Endothelial cell of umbilical vein (primary cell): ENCODE measurements at regions not wholly inside any gene's neighbourhood (a gene's known extent, or its start where the extent isn't known, plus 50 kb on each side); places are given as distances from the start of the nearest gene placed in this dataset.

ENCODE experiments used
- BruUV-seq: library from RNA; stranded (reverse); fragments of 400-500 nt; replicated peaks from 2 replicates; lab custom pipeline; 2021; lab: Mats Ljungman, UMichigan
- CTCF ChIA-PET: fragments of 300-600, 350-600 bp; sonication (Branson Sonifier 250); formaldehyde crosslinking; loops from one replicate; lab custom pipeline; 2021; ENCODE audit warnings: antibody characterized with exemption, inconsistent platforms; lab: Charles Lee
- POLR2A ChIA-PET: fragments of 300-600, 350-600 bp; sonication (Branson Sonifier 250); formaldehyde crosslinking; loops from one replicate; lab custom pipeline; 2021; ENCODE audit warnings: antibody characterized with exemption, inconsistent platforms; lab: Charles Lee
- DNase-seq: peaks from one replicate; pipeline ENCODE4 v3.0.0-alpha.2; 2011; ENCODE audit warnings: low read depth, low spot score
- FAIRE-seq: peaks from 2 replicates; lab custom pipeline; 2011; peaks lifted over from hg19 to GRCh38; lab: Jason Lieb, UNC
- H2AFZ ChIP-seq: 2 replicates; pipeline ENCODE4 v1.6.0; 2012; ENCODE audit warnings: low read depth, low read length, control low read depth, inconsistent platforms
- H3K27ac ChIP-seq: 2 replicates; pipeline ENCODE4 v1.5.1; 2011; ENCODE audit warnings: low read depth, mild to moderate bottlenecking, control low read depth, low read length, moderate library complexity; ENCODE audit not compliant: insufficient read depth
- H3K27me3 ChIP-seq, 2 experiments: 2 replicates each; pipeline versions ENCODE4 v1.6.0 to v1.6.1; 2011; ENCODE audit warnings: low read length in 2 of 2, mixed read lengths in 1 of 2; ENCODE audit not compliant: control insufficient read depth in 2 of 2, insufficient read depth in 2 of 2
- H3K36me3 ChIP-seq, 2 experiments: 2 replicates in 1 of 2; 3 replicates in 1 of 2; pipeline ENCODE4 v1.5.1; 2011; ENCODE audit warnings: low read length in 2 of 2, mild to moderate bottlenecking in 1 of 2, moderate library complexity in 1 of 2; ENCODE audit not compliant: control insufficient read depth in 2 of 2, insufficient read depth in 2 of 2; ENCODE audit errors: extremely low read depth in 1 of 2
- H3K4me1 ChIP-seq: 3 replicates; pipeline ENCODE4 v1.5.1; 2011; ENCODE audit warnings: mild to moderate bottlenecking, low read length; ENCODE audit not compliant: control insufficient read depth, insufficient read depth; ENCODE audit errors: extremely low read depth
- H3K4me2 ChIP-seq: 2 replicates; pipeline ENCODE4 v1.6.1; 2011; ENCODE audit warnings: low read length, control low read depth, mixed read lengths; ENCODE audit not compliant: insufficient read depth
- H3K4me3 ChIP-seq, 3 experiments: fragments of 200-600 bp in 1 of 3; sonication (generic), shearing (Covaris generic) in 1 of 3; replicated peaks in 1 of 3; 2 replicates each; pipeline ENCODE4 v1.5.1; 2011 to 2016; ENCODE audit warnings: control low read depth in 3 of 3, low read length in 3 of 3, mild to moderate bottlenecking in 2 of 3, inconsistent platforms in 1 of 3, low read depth in 1 of 3, moderate library complexity in 1 of 3; ENCODE audit not compliant: insufficient read depth in 1 of 3
- H3K79me2 ChIP-seq: 2 replicates; pipeline ENCODE4 v1.6.0; 2012; ENCODE audit warnings: low read length, inconsistent platforms; ENCODE audit not compliant: control insufficient read depth, insufficient read depth
- H3K9ac ChIP-seq: replicated peaks from 2 replicates; pipeline ENCODE3; 2011; ENCODE audit warnings: low read length, control low read depth; ENCODE audit not compliant: insufficient read depth; ENCODE audit errors: extremely low read depth
- H3K9me1 ChIP-seq: replicated peaks from 3 replicates; pipeline ENCODE4 v1.6.0; 2011; ENCODE audit warnings: mild to moderate bottlenecking, low read length; ENCODE audit not compliant: control insufficient read depth, insufficient read depth; ENCODE audit errors: extremely low read depth
- H3K9me3 ChIP-seq: replicated peaks from 2 replicates; pipeline ENCODE4 v1.5.1; 2012; ENCODE audit warnings: low read length, inconsistent platforms; ENCODE audit not compliant: control insufficient read depth, insufficient read depth
- H4K20me1 ChIP-seq: replicated peaks from 2 replicates; pipeline ENCODE3; 2011; ENCODE audit warnings: mild to moderate bottlenecking, low read length; ENCODE audit not compliant: control insufficient read depth, insufficient read depth; ENCODE audit errors: extremely low read depth
- CTCF ChIP-seq, 2 donors: IDR thresholded peaks; 1 replicate in 1 of 2; 2 replicates in 1 of 2; pipeline ENCODE4 v1.5.1; 2011; ENCODE audit warnings: low read length in 2 of 2, mild to moderate bottlenecking in 2 of 2, moderate library complexity in 2 of 2, control low read depth in 1 of 2, inconsistent platforms in 1 of 2, low read depth in 1 of 2; ENCODE audit not compliant: insufficient read depth in 1 of 2; ENCODE audit errors: extremely low read depth in 1 of 2
- EZH2 ChIP-seq: IDR thresholded peaks from 2 replicates; pipeline ENCODE4 v1.6.1; 2012; ENCODE audit warnings: borderline replicate concordance, low read depth, mild to moderate bottlenecking, moderate library complexity, low read length, inconsistent platforms; ENCODE audit not compliant: severe bottlenecking
- FOS ChIP-seq: IDR thresholded peaks from 2 replicates; pipeline ENCODE4 v1.6.1; 2011; ENCODE audit warnings: mild to moderate bottlenecking, low read length, moderate library complexity, borderline replicate concordance; ENCODE audit not compliant: insufficient read depth
- GATA2 ChIP-seq: IDR thresholded peaks from 2 replicates; pipeline ENCODE4 v1.7.0; 2011; ENCODE audit warnings: low read depth, mild to moderate bottlenecking, moderate library complexity, mixed read lengths, low read length; ENCODE audit not compliant: insufficient read length, insufficient read depth
- JUN ChIP-seq: IDR thresholded peaks from 2 replicates; pipeline ENCODE4 v1.6.1; 2011; ENCODE audit warnings: borderline replicate concordance, low read depth; ENCODE audit not compliant: insufficient read length, insufficient read depth
- POLR2A ChIP-seq: IDR thresholded peaks from 2 replicates; pipeline ENCODE4 v1.6.1; 2012; ENCODE audit warnings: low read depth, mild to moderate bottlenecking, control low read depth, low read length
- POLR2AphosphoS5 ChIP-seq: IDR thresholded peaks from 2 replicates; pipeline ENCODE4 v1.6.1; 2012; ENCODE audit warnings: low read depth, mild to moderate bottlenecking, control low read depth, low read length, moderate library complexity; ENCODE audit not compliant: insufficient read depth
- dilution Hi-C: fragments of 300-500 bp; cut with MboI; formaldehyde crosslinking; loops from one replicate; pipeline ENCODE4 v1.15.0; 2019; ENCODE audit warnings: low sequenced_read_pairs; ENCODE audit not compliant: extremely low pct_ligation_motif_present
- intact Hi-C: fragments of 100-400 bp; cut with micrococcal nuclease; formaldehyde crosslinking; loops from one replicate; pipeline ENCODE4 v1.10.0; 2022
- TF ChIP-seq, protein P1 (sequence below): IDR thresholded peaks from 2 replicates; pipeline ENCODE4 v1.6.1; 2011; ENCODE audit not compliant: insufficient read depth, insufficient read length

DNA sequence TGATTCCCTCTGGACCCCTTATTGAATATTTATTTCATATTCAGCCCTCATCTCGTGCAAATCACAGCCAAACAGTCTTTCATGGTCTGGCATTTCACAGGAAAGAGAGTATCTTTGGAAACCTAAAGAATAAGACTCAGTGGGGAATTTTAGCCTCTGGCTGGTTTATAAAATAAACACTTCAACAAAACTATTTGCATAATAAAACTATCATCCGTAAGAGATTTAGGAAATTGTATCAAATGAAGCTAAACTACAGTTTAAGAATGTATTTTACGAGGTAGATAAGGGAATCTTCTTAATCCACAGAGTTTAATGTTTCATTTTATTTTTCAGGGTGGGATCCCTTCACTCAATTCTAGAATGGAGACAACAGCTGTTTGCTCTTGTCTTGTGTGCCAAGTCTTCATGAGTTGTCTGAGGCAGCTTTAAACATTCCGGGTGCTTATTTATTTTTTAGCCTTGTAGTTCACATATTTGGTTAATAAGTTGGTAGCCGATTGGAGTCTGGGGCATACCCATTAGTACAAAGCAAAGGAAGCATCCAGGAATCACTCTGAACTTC is 634.4 kb upstream of the KLF12 start:
- Histone ChIP-seq H3K9me3 (no peaks in the 10 kb centered on the region), H3K9ac (no peak overlapping the region), H4K20me1 (no peaks in the 10 kb centered on the region), H3K9me1 (no peaks in the 10 kb centered on the region), H3K36me3 (no peaks in the 10 kb centered on the region), H2AFZ (no peak overlapping the region), H3K4me2 (no peak overlapping the region), H3K4me3 (no peak overlapping the region), H3K79me2 (no peaks in the 10 kb centered on the region), H3K4me1 (no peaks in the 10 kb centered on the region), H3K27ac (no peak overlapping the region), H3K27me3 (no peaks in the 10 kb centered on the region)
- FAIRE-seq = no peak
- ChIA-PET CTCF (interaction anchor here (2.1 kb wide), 1 partner anchor 9 kb away, joined by 5 read pairs; no protein-coding TSS in a partner anchor), POLR2A (no interaction called here)
- dilution Hi-C loops (no loop called here), intact Hi-C loops (no loop called here)
- BruUV-seq = no TSS peak
- DNase-seq = no peak
- TF ChIP-seq CTCF (IDR thresholded peaks at IDR 0.05; ENCODE audit: extremely low read depth in 1 of 2, insufficient read depth in 1 of 2, low read depth in 1 of 2, low read length in 2 of 2) = no peak
- no peak for TF ChIP-seq GATA2
- TF ChIP-seq POLR2AphosphoS5 = no peak
- TF ChIP-seq POLR2A = no peak
- TF ChIP-seq FOS = no peak
- TF ChIP-seq JUN = no peak
- TF ChIP-seq EZH2 = no peak
- TF ChIP-seq, protein P1, sequence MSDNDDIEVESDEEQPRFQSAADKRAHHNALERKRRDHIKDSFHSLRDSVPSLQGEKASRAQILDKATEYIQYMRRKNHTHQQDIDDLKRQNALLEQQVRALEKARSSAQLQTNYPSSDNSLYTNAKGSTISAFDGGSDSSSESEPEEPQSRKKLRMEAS = no peak
